Thyroid gland (tissue), 4 donors: ENCODE measurements at regions not wholly inside any gene's neighbourhood (a gene's known extent, or its start where the extent isn't known, plus 50 kb on each side); places are given as distances from the start of the nearest gene placed in this dataset.

Experiments used
- CTCF ChIP-seq, 6 experiments: fragments of 200-600 bp in 3 of 6; fragments of 450-650 bp in 3 of 6; sonication (generic) in 3 of 6; IDR thresholded peaks; one replicate each; pipeline ENCODE4 v1.5.1; 2016 to 2019; ENCODE audit warnings: antibody characterized with exemption in 6 of 6, mild to moderate bottlenecking in 2 of 6, inconsistent platforms in 1 of 6, moderate library complexity in 1 of 6
- POLR2A ChIP-seq, 2 donors: fragments of 450-650 bp; IDR thresholded peaks; one replicate each; pipeline ENCODE4 v1.6.1; 2017; ENCODE audit warnings: antibody characterized with exemption in 2 of 2, mild to moderate bottlenecking in 2 of 2, moderate library complexity in 1 of 2

- TF ChIP-seq CTCF (IDR thresholded peaks at IDR 0.05) (no peak), POLR2A (IDR thresholded peaks at IDR 0.05) (no peak)
Observed at GRCh38 chr6:11633741-11634509, 96.4 kb downstream of the TMEM170B start.
